Osteoblast (primary cell): ENCODE measurements at regions not wholly inside any gene's neighbourhood (a gene's known extent, or its start where the extent isn't known, plus 50 kb on each side); places are given as distances from the start of the nearest gene placed in this dataset. TPM values are rescaled to one million over a fixed set of nuclear protein-coding genes. Genes with fewer than 3 reads are reported as not detected.

Experiments
- DNase-seq: peaks from one replicate; pipeline ENCODE4 v3.0.0; 2011; ENCODE audit warnings: low spot score, mixed read lengths; ENCODE audit not compliant: insufficient read length; ENCODE audit errors: missing footprints
- H2AFZ ChIP-seq: 2 replicates; pipeline ENCODE4 v1.6.0; 2011; ENCODE audit warnings: mild to moderate bottlenecking, low read length
- H3K27ac ChIP-seq: 2 replicates; pipeline ENCODE4 v1.5.1; 2011; ENCODE audit warnings: mild to moderate bottlenecking, low read depth, low read length, moderate library complexity
- H3K27me3 ChIP-seq: 2 replicates; pipeline ENCODE4 v1.6.0; 2012; ENCODE audit warnings: mild to moderate bottlenecking, control low read depth, inconsistent platforms, low read length, moderate library complexity; ENCODE audit not compliant: insufficient read depth
- H3K36me3 ChIP-seq: 2 replicates; pipeline ENCODE4 v1.5.1; 2011; ENCODE audit warnings: mild to moderate bottlenecking, low read length, control low read depth, moderate library complexity; ENCODE audit not compliant: insufficient read depth
- H3K4me1 ChIP-seq: 2 replicates; pipeline ENCODE4 v1.5.1; 2011; ENCODE audit warnings: mild to moderate bottlenecking, low read length, control low read depth, moderate library complexity; ENCODE audit not compliant: insufficient read depth
- H3K4me2 ChIP-seq: 2 replicates; pipeline ENCODE4 v1.6.0; 2011; ENCODE audit warnings: mild to moderate bottlenecking, low read length; ENCODE audit not compliant: insufficient read depth
- H3K4me3 ChIP-seq: fragments of 200-600 bp; sonication (generic); 3 replicates; pipeline ENCODE4 v1.5.1; 2012; ENCODE audit warnings: mild to moderate bottlenecking, low read length, inconsistent platforms; ENCODE audit not compliant: insufficient read depth
- H3K79me2 ChIP-seq: 2 replicates; pipeline ENCODE4 v1.6.0; 2012; ENCODE audit warnings: mild to moderate bottlenecking, low read length, control low read depth, inconsistent platforms; ENCODE audit not compliant: insufficient read depth
- H3K9me3 ChIP-seq: 2 replicates; pipeline ENCODE4 v1.5.1; 2011; ENCODE audit warnings: low read depth, low read length, control low read depth
- H4K20me1 ChIP-seq: 2 replicates; pipeline ENCODE4 v1.6.0; 2012; ENCODE audit warnings: mild to moderate bottlenecking, low read length, control low read depth; ENCODE audit not compliant: insufficient read depth
- small RNA-seq: library from RNA; depleted of rRNA; stranded (forward); fragments of <200 nt; gene quantifications from one replicate; pipeline ENCODE3, GENCODE V24; 2012
- TF ChIP-seq, protein P1 (sequence below): IDR thresholded peaks from 2 replicates; pipeline ENCODE4 v1.5.1; 2011; ENCODE audit warnings: mild to moderate bottlenecking, low read depth, low read length, moderate library complexity; ENCODE audit errors: extremely low read depth

GRCh38 chrX:3779546-3779945 is 66.1 kb upstream of the PRKX start:
- DNase-seq: no peak
- no peak overlapping the region for H3K4me3 ChIP-seq
- H3K4me1 ChIP-seq: no peaks in the 10 kb centered on the region
- H3K27ac ChIP-seq: no peak overlapping the region
- no peak overlapping the region for H2AFZ ChIP-seq
- H4K20me1 ChIP-seq: no peaks in the 10 kb centered on the region
- no peaks in the 10 kb centered on the region for H3K9me3 ChIP-seq
- H3K4me2 ChIP-seq: no peak overlapping the region
- H3K79me2 ChIP-seq: no peaks in the 10 kb centered on the region
- no peaks in the 10 kb centered on the region for H3K36me3 ChIP-seq
- no peaks in the 10 kb centered on the region for H3K27me3 ChIP-seq
- TF ChIP-seq, protein P1, sequence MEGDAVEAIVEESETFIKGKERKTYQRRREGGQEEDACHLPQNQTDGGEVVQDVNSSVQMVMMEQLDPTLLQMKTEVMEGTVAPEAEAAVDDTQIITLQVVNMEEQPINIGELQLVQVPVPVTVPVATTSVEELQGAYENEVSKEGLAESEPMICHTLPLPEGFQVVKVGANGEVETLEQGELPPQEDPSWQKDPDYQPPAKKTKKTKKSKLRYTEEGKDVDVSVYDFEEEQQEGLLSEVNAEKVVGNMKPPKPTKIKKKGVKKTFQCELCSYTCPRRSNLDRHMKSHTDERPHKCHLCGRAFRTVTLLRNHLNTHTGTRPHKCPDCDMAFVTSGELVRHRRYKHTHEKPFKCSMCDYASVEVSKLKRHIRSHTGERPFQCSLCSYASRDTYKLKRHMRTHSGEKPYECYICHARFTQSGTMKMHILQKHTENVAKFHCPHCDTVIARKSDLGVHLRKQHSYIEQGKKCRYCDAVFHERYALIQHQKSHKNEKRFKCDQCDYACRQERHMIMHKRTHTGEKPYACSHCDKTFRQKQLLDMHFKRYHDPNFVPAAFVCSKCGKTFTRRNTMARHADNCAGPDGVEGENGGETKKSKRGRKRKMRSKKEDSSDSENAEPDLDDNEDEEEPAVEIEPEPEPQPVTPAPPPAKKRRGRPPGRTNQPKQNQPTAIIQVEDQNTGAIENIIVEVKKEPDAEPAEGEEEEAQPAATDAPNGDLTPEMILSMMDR: no peak

GRCh38 chrX:3777416-3777815 is 64.0 kb upstream of the PRKX start:
- Histone ChIP-seq H3K4me1 (no peaks in the 10 kb centered on the region), H3K27me3 (no peaks in the 10 kb centered on the region), H3K4me3 (no peak overlapping the region), H3K79me2 (no peaks in the 10 kb centered on the region), H3K9me3 (no peaks in the 10 kb centered on the region), H4K20me1 (no peaks in the 10 kb centered on the region), H3K4me2 (no peak overlapping the region), H2AFZ (no peak overlapping the region), H3K36me3 (no peaks in the 10 kb centered on the region), H3K27ac (no peak overlapping the region)
- TF ChIP-seq, protein P1: no peak
- no peak for DNase-seq

DNA sequence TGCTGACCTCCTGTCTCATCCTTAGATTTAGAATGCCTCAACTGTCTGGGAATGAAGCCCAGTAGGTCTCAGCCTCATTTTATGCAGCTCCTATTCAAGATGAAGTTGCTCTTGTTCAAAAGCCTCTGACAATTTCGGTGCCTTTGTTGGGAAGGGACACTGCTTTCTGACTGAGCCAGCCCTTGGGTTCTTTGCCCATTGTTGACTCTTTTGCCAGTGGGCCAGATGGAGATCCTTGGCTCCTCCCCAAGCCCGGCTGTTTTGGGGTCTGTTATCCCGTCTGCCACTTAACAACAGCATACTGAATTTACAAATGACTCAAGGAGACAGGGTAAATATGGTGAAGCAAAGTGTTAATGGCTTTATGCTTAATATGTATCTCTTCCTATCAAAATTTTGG is 58.3 kb upstream of the PRKX start:
- H3K36me3 ChIP-seq: no peaks in the 10 kb centered on the region
- H3K4me1 ChIP-seq: no peaks in the 10 kb centered on the region
- H3K79me2 ChIP-seq: no peaks in the 10 kb centered on the region
- no peak overlapping the region for H3K4me3 ChIP-seq
- H3K27ac ChIP-seq: no peak overlapping the region
- no peak overlapping the region for H2AFZ ChIP-seq
- TF ChIP-seq, protein P1: no peak
- DNase-seq: no peak
- H4K20me1 ChIP-seq: no peaks in the 10 kb centered on the region
- no peaks in the 10 kb centered on the region for H3K27me3 ChIP-seq
- no peaks in the 10 kb centered on the region for H3K9me3 ChIP-seq
- no peak overlapping the region for H3K4me2 ChIP-seq

DNA sequence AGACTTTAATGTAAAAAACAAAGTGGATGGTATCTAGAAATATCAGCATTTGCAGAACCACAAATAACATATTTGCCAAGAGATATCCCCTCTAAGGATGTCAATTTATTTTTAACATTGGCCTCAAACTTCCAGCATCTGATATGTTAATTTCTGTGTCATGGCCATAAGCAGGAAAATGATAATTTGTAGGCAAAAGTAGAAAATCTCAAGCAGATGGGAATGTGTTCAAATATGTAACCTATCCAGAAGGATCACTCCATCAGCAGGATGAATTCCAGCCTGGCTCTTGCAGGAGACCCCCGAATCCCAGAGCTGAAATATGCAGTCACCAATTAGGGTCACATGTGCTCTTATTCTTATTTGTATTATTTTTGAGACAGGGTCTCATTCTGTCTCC is 55.4 kb upstream of the PRKX start:
- Histone ChIP-seq H3K27me3 (no peaks in the 10 kb centered on the region), H4K20me1 (no peaks in the 10 kb centered on the region), H3K4me3 (no peak overlapping the region), H3K27ac (no peak overlapping the region), H3K4me1 (no peaks in the 10 kb centered on the region), H3K4me2 (no peak overlapping the region), H3K9me3 (no peaks in the 10 kb centered on the region), H2AFZ (no peak overlapping the region), H3K79me2 (no peaks in the 10 kb centered on the region), H3K36me3 (no peaks in the 10 kb centered on the region)
- DNase-seq: no peak
- TF ChIP-seq, protein P1: no peak

Small RNA genes in the stretch of these regions (small RNA-seq; reads per million reads assigned to genes)
- gene RF00401: not detected
